ENCODE measurements at regions not wholly inside any gene's neighbourhood (a gene's known extent, or its start where the extent isn't known, plus 50 kb on each side); places are given as distances from the start of the nearest gene placed in this dataset.
"Not testable (repeated sequence)": the region's sequence is repeated elsewhere in the genome, so short reads cannot be mapped to it uniquely, and the experiment has no call there.

GRCh38 chr16:88252057-88252794 lies 130.5 kb upstream of the ZNF469 start:
- DNase-seq, H3K36me3 Mint-ChIP-seq, H3K27ac Mint-ChIP-seq, H3K4me3 Mint-ChIP-seq, ATAC-seq, H3K4me1 Mint-ChIP-seq, POLR2A ChIA-PET: not testable (repeated sequence)
- Mint-ChIP-seq H3K9me3 (peaks cover 0 to 12% (median 2%) of the 10 kb centered on the region in 9 donors), H3K27me3 (peaks cover 5 to 26% (median 14%) of the 10 kb centered on the region in 5 donors)

GRCh38 chr16:88258141-88258540 lies 124.6 kb upstream of the ZNF469 start:
- H3K4me3 Mint-ChIP-seq, H3K4me1 Mint-ChIP-seq, DNase-seq, H3K27ac Mint-ChIP-seq, ATAC-seq, POLR2A ChIA-PET, H3K36me3 Mint-ChIP-seq: not testable (repeated sequence)
- peaks cover 23 to 60% (median 34%) of the 10 kb centered on the region in 5 donors for H3K27me3 Mint-ChIP-seq
- peaks cover 0 to 12% (median 2%) of the 10 kb centered on the region in 9 donors for H3K9me3 Mint-ChIP-seq

GRCh38 chr16:88258764-88259525 lies 123.8 kb upstream of the ZNF469 start:
- H3K4me3 Mint-ChIP-seq, DNase-seq, H3K4me1 Mint-ChIP-seq, H3K36me3 Mint-ChIP-seq, ATAC-seq, POLR2A ChIA-PET: not testable (repeated sequence)
- Mint-ChIP-seq H3K9me3 (peaks cover 0 to 12% (median 2%) of the 10 kb centered on the region in 9 donors), H3K27me3 (peaks cover 23 to 68% (median 32%) of the 10 kb centered on the region in 5 donors), H3K27ac (peak overlapping the region in 1 of 10 donors; percentile 73)

- peak overlapping the region in 1 of 10 donors; percentile 9 for H3K27ac Mint-ChIP-seq
- not testable (repeated sequence) for H3K4me3 Mint-ChIP-seq
These were observed 123.2 kb upstream of the ZNF469 start for GRCh38 chr16:88259538-88259937.

GRCh38 chr16:88260146-88260545 lies 122.6 kb upstream of the ZNF469 start:
- peaks cover 17 to 71% (median 32%) of the 10 kb centered on the region in 5 donors for H3K27me3 Mint-ChIP-seq
- DNase-seq, ATAC-seq, H3K36me3 Mint-ChIP-seq, H3K4me3 Mint-ChIP-seq, H3K27ac Mint-ChIP-seq, H3K4me1 Mint-ChIP-seq, POLR2A ChIA-PET: not testable (repeated sequence)
- H3K9me3 Mint-ChIP-seq = peaks cover 0 to 12% (median 2%) of the 10 kb centered on the region in 9 donors

More at GRCh38 chr16:88259538-88259937, 123.2 kb upstream of the ZNF469 start:
- H3K36me3 Mint-ChIP-seq, DNase-seq, POLR2A ChIA-PET, H3K4me1 Mint-ChIP-seq, ATAC-seq: not testable (repeated sequence)
- Mint-ChIP-seq H3K27me3 (peaks cover 23 to 73% (median 34%) of the 10 kb centered on the region in 5 donors), H3K9me3 (peaks cover 0 to 12% (median 2%) of the 10 kb centered on the region in 9 donors)

GRCh38 chr16:88260881-88261665 lies 121.7 kb upstream of the ZNF469 start:
- H3K27me3 Mint-ChIP-seq = peaks cover 15 to 65% (median 34%) of the 10 kb centered on the region in 5 donors
- peaks cover 0 to 11% (median 2%) of the 10 kb centered on the region in 9 donors for H3K9me3 Mint-ChIP-seq
- POLR2A ChIA-PET, H3K4me1 Mint-ChIP-seq, H3K27ac Mint-ChIP-seq, H3K36me3 Mint-ChIP-seq, ATAC-seq, H3K4me3 Mint-ChIP-seq, DNase-seq: not testable (repeated sequence)

GRCh38 chr16:88261814-88262605 lies 120.7 kb upstream of the ZNF469 start:
- ATAC-seq, H3K27ac Mint-ChIP-seq, H3K36me3 Mint-ChIP-seq, H3K4me1 Mint-ChIP-seq, POLR2A ChIA-PET, H3K9me3 Mint-ChIP-seq, H3K4me3 Mint-ChIP-seq, DNase-seq: not testable (repeated sequence)
- H3K27me3 Mint-ChIP-seq = peaks cover 11 to 59% (median 37%) of the 10 kb centered on the region in 5 donors

- H3K36me3 Mint-ChIP-seq, H3K27ac Mint-ChIP-seq, POLR2A ChIA-PET, DNase-seq, H3K9me3 Mint-ChIP-seq, H3K4me3 Mint-ChIP-seq, ATAC-seq, H3K4me1 Mint-ChIP-seq: not testable (repeated sequence)
- H3K27me3 Mint-ChIP-seq = peaks cover 6 to 49% (median 30%) of the 10 kb centered on the region in 5 donors
These were observed 119.7 kb upstream of the ZNF469 start for GRCh38 chr16:88262858-88263563.

- H3K27me3 Mint-ChIP-seq = peaks cover 6 to 47% (median 30%) of the 10 kb centered on the region in 5 donors
- H3K9me3 Mint-ChIP-seq, POLR2A ChIA-PET, ATAC-seq, DNase-seq, H3K4me1 Mint-ChIP-seq, H3K4me3 Mint-ChIP-seq, H3K36me3 Mint-ChIP-seq: not testable (repeated sequence)
- H3K27ac Mint-ChIP-seq = peak overlapping the region in 2 of 10 donors; percentile 40 to 53
These were observed 119.0 kb upstream of the ZNF469 start for GRCh38 chr16:88263681-88264287.

GRCh38 chr16:88264641-88265285 lies 118.0 kb upstream of the ZNF469 start:
- Mint-ChIP-seq H3K9me3 (peaks cover 0 to 2% (median 0%) of the 10 kb centered on the region in 9 donors), H3K27ac (peak overlapping the region in 1 of 10 donors; percentile 40), H3K36me3 (no peaks in the 10 kb centered on the region), H3K4me3 (peak overlapping the region in 1 of 10 donors; percentile 36), H3K27me3 (peaks cover 6 to 42% (median 26%) of the 10 kb centered on the region in 5 donors), H3K4me1 (peaks cover 0 to 2% (median 0%) of the 10 kb centered on the region in 4 donors)
- DNase-seq (peak in 1 of 10 donors; percentile 27), ATAC-seq (peak; percentile 42 to 65)
- POLR2A ChIA-PET = no interaction called here

Data from naive thymus-derived CD8-positive, alpha-beta T cell (primary cell).